ENCODE measurements at regions not wholly inside any gene's neighbourhood (a gene's known extent, or its start where the extent isn't known, plus 50 kb on each side); places are given as distances from the start of the nearest gene placed in this dataset.
"Not testable (repeated sequence)": the region's sequence is repeated elsewhere in the genome, so short reads cannot be mapped to it uniquely, and the experiment has no call there.

- DNase-seq (ENCODE audit: low read depth in 2 of 2): no peak
Observed at GRCh38 chr2:220552790-220553535, 925.5 kb downstream of the SLC4A3 start.

- DNase-seq (ENCODE audit: low read depth in 2 of 2): no peak
Observed at GRCh38 chr2:220555961-220556630, 928.7 kb downstream of the SLC4A3 start.

- DNase-seq (ENCODE audit: low read depth in 2 of 2): no peak
Observed at GRCh38 chr2:220556658-220557057, 929.2 kb downstream of the SLC4A3 start.

- DNase-seq (ENCODE audit: low read depth in 2 of 2): no peak
Observed at GRCh38 chr2:220560192-220560591, 932.8 kb downstream of the SLC4A3 start.

GRCh38 chr2:220562375-220563140, 935.1 kb downstream of the SLC4A3 start:
- no peak for DNase-seq (ENCODE audit: low read depth in 2 of 2)

- DNase-seq (ENCODE audit: low read depth in 2 of 2): no peak
Observed at GRCh38 chr2:220568296-220568695, 940.9 kb downstream of the SLC4A3 start.

GRCh38 chr2:220569112-220569897, 941.9 kb downstream of the SLC4A3 start:
- DNase-seq (ENCODE audit: low read depth in 2 of 2): no peak

- DNase-seq (ENCODE audit: low read depth in 2 of 2): no peak
Observed at GRCh38 chr2:220572385-220572784, 945.0 kb downstream of the SLC4A3 start.

GRCh38 chr2:220574038-220574437, 946.6 kb downstream of the SLC4A3 start:
- no peak for DNase-seq (ENCODE audit: low read depth in 2 of 2)

GRCh38 chr2:220575963-220576362, 948.5 kb downstream of the SLC4A3 start:
- no peak for DNase-seq (ENCODE audit: low read depth in 2 of 2)

GRCh38 chr2:220579452-220579851, 952.0 kb downstream of the SLC4A3 start:
- DNase-seq (ENCODE audit: low read depth in 2 of 2): no peak

- DNase-seq (ENCODE audit: low read depth in 2 of 2): no peak
Observed at GRCh38 chr2:220580113-220580512, 952.7 kb downstream of the SLC4A3 start.

- DNase-seq (ENCODE audit: low read depth in 2 of 2): no peak
Observed at GRCh38 chr2:220583725-220584124, 956.3 kb downstream of the SLC4A3 start.

- DNase-seq (ENCODE audit: low read depth in 2 of 2): no peak
Observed at GRCh38 chr2:220585241-220585640, 957.8 kb downstream of the SLC4A3 start.

- DNase-seq (ENCODE audit: low read depth in 2 of 2): no peak
Observed at GRCh38 chr2:220586980-220587530, 959.6 kb downstream of the SLC4A3 start.

- DNase-seq (ENCODE audit: low read depth in 2 of 2): no peak
Observed at GRCh38 chr2:220588148-220588547, 960.7 kb downstream of the SLC4A3 start.

- DNase-seq (ENCODE audit: low read depth in 2 of 2): no peak
Observed at GRCh38 chr2:220590476-220590875, 963.0 kb downstream of the SLC4A3 start.

- no peak for DNase-seq (ENCODE audit: low read depth in 2 of 2)
Observed at GRCh38 chr2:220593526-220593925, 966.1 kb downstream of the SLC4A3 start.

GRCh38 chr2:220601674-220602073, 970.4 kb downstream of the EPHA4 start:
- no peak for DNase-seq (ENCODE audit: low read depth in 2 of 2)

GRCh38 chr2:220613004-220613403, 959.1 kb downstream of the EPHA4 start:
- not testable (repeated sequence) for DNase-seq (ENCODE audit: low read depth in 2 of 2)

- no peak for DNase-seq (ENCODE audit: low read depth in 2 of 2)
Observed at GRCh38 chr2:220614064-220614463, 958.0 kb downstream of the EPHA4 start.
